ENCODE measurements at regions not wholly inside any gene's neighbourhood (a gene's known extent, or its start where the extent isn't known, plus 50 kb on each side); places are given as distances from the start of the nearest gene placed in this dataset.

DNA sequence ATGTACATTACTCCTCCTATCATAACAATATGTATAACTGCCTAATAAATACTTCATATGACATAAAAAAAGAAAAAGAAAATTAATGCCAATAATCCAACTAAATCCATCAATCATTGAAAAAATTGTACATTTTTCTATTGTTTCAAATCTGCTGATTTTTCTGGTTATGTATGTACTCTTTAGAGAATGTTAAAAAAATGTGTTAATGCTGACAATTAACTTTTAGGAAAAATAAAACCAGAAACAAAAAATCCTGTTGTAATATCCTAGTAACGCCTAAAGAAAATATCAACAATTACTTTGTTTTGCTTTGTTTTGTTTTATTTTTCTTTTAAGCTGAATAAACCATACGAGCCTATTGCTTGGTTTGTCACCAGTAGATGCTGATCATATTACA is 213.9 kb upstream of the USP25 start:
- H3K9ac ChIP-seq (ENCODE audit: low read depth, low read length, poor library complexity), result no peak overlapping the region
- no CpG with 5 or more reads among the region's 2 CpGs for WGBS, 2 donors (ENCODE audit: extremely low coverage in 2 of 2, insufficient read length in 2 of 2, insufficient replicate concordance in 1 of 2)
- no peak overlapping the region for H4K91ac ChIP-seq (ENCODE audit: low read depth, low read length, poor library complexity)
- no peak overlapping the region for H3K23ac ChIP-seq (ENCODE audit: low read depth, low read length, poor library complexity)
- H3K4me1 ChIP-seq (ENCODE audit: control insufficient read depth in 2 of 2, insufficient read depth in 1 of 2, low read depth in 1 of 2, low read length in 2 of 2), result no peaks in the 10 kb centered on the region
- H3K27me3 ChIP-seq (ENCODE audit: control insufficient read depth in 3 of 3, insufficient read depth in 3 of 3, low read depth in 1 of 3, low read length in 3 of 3), result no peaks in the 10 kb centered on the region
- H3K14ac ChIP-seq (ENCODE audit: low read length), result no peak overlapping the region
- no peak overlapping the region for H2AK5ac ChIP-seq (ENCODE audit: low read depth, low read length)
- H3K4ac ChIP-seq (ENCODE audit: low read length), result no peak overlapping the region
- H3K9me3 ChIP-seq (replicated peaks in 1 of 2; ENCODE audit: control insufficient read depth in 2 of 2, insufficient read depth in 1 of 2, low read depth in 1 of 2, low read length in 2 of 2), result no peaks in the 10 kb centered on the region
- H3K27ac ChIP-seq (replicated peaks; ENCODE audit: low read length), result no peak overlapping the region
- no peak overlapping the region for H4K8ac ChIP-seq (ENCODE audit: low read depth, low read length)
- H2BK5ac ChIP-seq (ENCODE audit: low read length), result no peak overlapping the region
- no peak overlapping the region for H3K18ac ChIP-seq (ENCODE audit: low read length)
- no peak overlapping the region for H2BK120ac ChIP-seq (ENCODE audit: low read depth, low read length)
- H3K36me3 ChIP-seq (replicated peaks in 1 of 2; ENCODE audit: control insufficient read depth in 2 of 2, insufficient read depth in 2 of 2, low read length in 2 of 2), result no peaks in the 10 kb centered on the region
- no peak overlapping the region for H3K4me2 ChIP-seq (ENCODE audit: insufficient read depth, low read length, poor library complexity, severe bottlenecking)
- no peak overlapping the region for H2BK15ac ChIP-seq (ENCODE audit: low read length)
- no peaks in the 10 kb centered on the region for H3K79me1 ChIP-seq (ENCODE audit: low read depth, low read length)
- H2AFZ ChIP-seq (ENCODE audit: low read length), result no peak overlapping the region
- DNase-seq (ENCODE audit: low spot score), result no peak
- H2BK12ac ChIP-seq (ENCODE audit: low read length), result no peak overlapping the region
- no peak overlapping the region for H3K4me3 ChIP-seq (ENCODE audit: low read length in 2 of 2)

GRCh38 chr21:15517394-15517793 is 212.4 kb upstream of the USP25 start:
- no peak overlapping the region for H3K27ac ChIP-seq (replicated peaks; ENCODE audit: low read length)
- no peak overlapping the region for H3K14ac ChIP-seq (ENCODE audit: low read length)
- H4K8ac ChIP-seq (ENCODE audit: low read depth, low read length), result no peak overlapping the region
- no peaks in the 10 kb centered on the region for H3K4me1 ChIP-seq (ENCODE audit: control insufficient read depth in 2 of 2, insufficient read depth in 1 of 2, low read depth in 1 of 2, low read length in 2 of 2)
- no peak overlapping the region for H3K23ac ChIP-seq (ENCODE audit: low read depth, low read length, poor library complexity)
- H3K4me3 ChIP-seq (ENCODE audit: low read length in 2 of 2), result no peak overlapping the region
- no peaks in the 10 kb centered on the region for H3K27me3 ChIP-seq (ENCODE audit: control insufficient read depth in 3 of 3, insufficient read depth in 3 of 3, low read depth in 1 of 3, low read length in 3 of 3)
- H2AK5ac ChIP-seq (ENCODE audit: low read depth, low read length), result no peak overlapping the region
- no peak for DNase-seq (ENCODE audit: low spot score)
- no peak overlapping the region for H2AFZ ChIP-seq (ENCODE audit: low read length)
- H3K4ac ChIP-seq (ENCODE audit: low read length), result no peak overlapping the region
- no peaks in the 10 kb centered on the region for H3K36me3 ChIP-seq (replicated peaks in 1 of 2; ENCODE audit: control insufficient read depth in 2 of 2, insufficient read depth in 2 of 2, low read length in 2 of 2)
- no peak overlapping the region for H3K18ac ChIP-seq (ENCODE audit: low read length)
- no peak overlapping the region for H2BK12ac ChIP-seq (ENCODE audit: low read length)
- H4K91ac ChIP-seq (ENCODE audit: low read depth, low read length, poor library complexity), result no peak overlapping the region
- no peak overlapping the region for H2BK120ac ChIP-seq (ENCODE audit: low read depth, low read length)
- H2BK15ac ChIP-seq (ENCODE audit: low read length), result no peak overlapping the region
- no peaks in the 10 kb centered on the region for H3K79me1 ChIP-seq (ENCODE audit: low read depth, low read length)
- H3K9ac ChIP-seq (ENCODE audit: low read depth, low read length, poor library complexity), result no peak overlapping the region
- no peak overlapping the region for H2BK5ac ChIP-seq (ENCODE audit: low read length)
- peaks cover 6 to 7% of the 10 kb centered on the region in 2 donors for H3K9me3 ChIP-seq (replicated peaks in 1 of 2; ENCODE audit: control insufficient read depth in 2 of 2, insufficient read depth in 1 of 2, low read depth in 1 of 2, low read length in 2 of 2)
- no peak overlapping the region for H3K4me2 ChIP-seq (ENCODE audit: insufficient read depth, low read length, poor library complexity, severe bottlenecking)

GRCh38 chr21:15520811-15521643 is 208.8 kb upstream of the USP25 start:
- no peak overlapping the region for H3K4me2 ChIP-seq (ENCODE audit: insufficient read depth, low read length, poor library complexity, severe bottlenecking)
- H3K36me3 ChIP-seq (replicated peaks in 1 of 2; ENCODE audit: control insufficient read depth in 2 of 2, insufficient read depth in 2 of 2, low read length in 2 of 2), result no peaks in the 10 kb centered on the region
- H3K9me3 ChIP-seq (replicated peaks in 1 of 2; ENCODE audit: control insufficient read depth in 2 of 2, insufficient read depth in 1 of 2, low read depth in 1 of 2, low read length in 2 of 2), result peaks cover 6 to 7% of the 10 kb centered on the region in 2 donors
- H2BK15ac ChIP-seq (ENCODE audit: low read length), result no peak overlapping the region
- WGBS, 2 donors (ENCODE audit: extremely low coverage in 2 of 2, insufficient read length in 2 of 2, insufficient replicate concordance in 1 of 2), result no CpG with 5 or more reads among the region's 4 CpGs
- H3K23ac ChIP-seq (ENCODE audit: low read depth, low read length, poor library complexity), result no peak overlapping the region
- H4K8ac ChIP-seq (ENCODE audit: low read depth, low read length), result no peak overlapping the region
- H3K18ac ChIP-seq (ENCODE audit: low read length), result peak overlapping the region; percentile 24
- no peaks in the 10 kb centered on the region for H3K4me1 ChIP-seq (ENCODE audit: control insufficient read depth in 2 of 2, insufficient read depth in 1 of 2, low read depth in 1 of 2, low read length in 2 of 2)
- no peak overlapping the region for H3K27ac ChIP-seq (replicated peaks; ENCODE audit: low read length)
- no peak overlapping the region for H3K4ac ChIP-seq (ENCODE audit: low read length)
- no peak overlapping the region for H2BK5ac ChIP-seq (ENCODE audit: low read length)
- no peak overlapping the region for H2BK120ac ChIP-seq (ENCODE audit: low read depth, low read length)
- H3K79me1 ChIP-seq (ENCODE audit: low read depth, low read length), result no peaks in the 10 kb centered on the region
- no peaks in the 10 kb centered on the region for H3K27me3 ChIP-seq (ENCODE audit: control insufficient read depth in 3 of 3, insufficient read depth in 3 of 3, low read depth in 1 of 3, low read length in 3 of 3)
- H3K14ac ChIP-seq (ENCODE audit: low read length), result no peak overlapping the region
- H2BK12ac ChIP-seq (ENCODE audit: low read length), result no peak overlapping the region
- no peak overlapping the region for H2AFZ ChIP-seq (ENCODE audit: low read length)
- H2AK5ac ChIP-seq (ENCODE audit: low read depth, low read length), result no peak overlapping the region
- H3K9ac ChIP-seq (ENCODE audit: low read depth, low read length, poor library complexity), result no peak overlapping the region
- H4K91ac ChIP-seq (ENCODE audit: low read depth, low read length, poor library complexity), result no peak overlapping the region
- no peak overlapping the region for H3K4me3 ChIP-seq (ENCODE audit: low read length in 2 of 2)
- no peak for DNase-seq (ENCODE audit: low spot score)

DNA sequence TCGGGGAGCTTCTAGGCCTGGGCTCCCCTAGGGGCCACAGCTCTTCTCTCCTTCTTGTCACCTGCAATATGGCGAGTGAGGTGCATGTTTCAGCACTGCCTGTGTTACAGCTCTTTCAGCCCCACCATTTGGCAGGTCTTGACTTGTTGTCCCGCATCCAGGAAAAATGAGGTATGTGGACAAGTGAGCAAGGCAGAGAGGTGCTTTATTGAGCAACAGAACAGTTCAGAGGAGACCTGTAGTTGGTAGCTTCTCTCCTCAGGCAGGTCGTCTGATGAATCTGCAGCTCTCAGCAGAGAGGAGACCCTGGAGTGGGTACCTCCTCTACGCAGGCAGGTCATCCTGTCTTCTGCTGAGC is 208.2 kb upstream of the USP25 start:
- Histone ChIP-seq H4K8ac (ENCODE audit: low read depth, low read length) (no peak overlapping the region), H4K91ac (ENCODE audit: low read depth, low read length, poor library complexity) (no peak overlapping the region), H3K4me3 (ENCODE audit: low read length in 2 of 2) (no peak overlapping the region), H3K27me3 (ENCODE audit: control insufficient read depth in 3 of 3, insufficient read depth in 3 of 3, low read depth in 1 of 3, low read length in 3 of 3) (no peaks in the 10 kb centered on the region), H3K36me3 (replicated peaks in 1 of 2; ENCODE audit: control insufficient read depth in 2 of 2, insufficient read depth in 2 of 2, low read length in 2 of 2) (no peaks in the 10 kb centered on the region), H3K79me1 (ENCODE audit: low read depth, low read length) (no peaks in the 10 kb centered on the region), H3K27ac (replicated peaks; ENCODE audit: low read length) (no peak overlapping the region), H2AFZ (ENCODE audit: low read length) (no peak overlapping the region), H2BK5ac (ENCODE audit: low read length) (no peak overlapping the region), H3K4ac (ENCODE audit: low read length) (no peak overlapping the region), H3K4me2 (ENCODE audit: insufficient read depth, low read length, poor library complexity, severe bottlenecking) (no peak overlapping the region), H3K9me3 (replicated peaks in 1 of 2; ENCODE audit: control insufficient read depth in 2 of 2, insufficient read depth in 1 of 2, low read depth in 1 of 2, low read length in 2 of 2) (peaks cover 6 to 7% of the 10 kb centered on the region in 2 donors), H2BK15ac (ENCODE audit: low read length) (no peak overlapping the region), H3K23ac (ENCODE audit: low read depth, low read length, poor library complexity) (no peak overlapping the region), H2AK5ac (ENCODE audit: low read depth, low read length) (no peak overlapping the region), H3K14ac (ENCODE audit: low read length) (no peak overlapping the region), H3K9ac (ENCODE audit: low read depth, low read length, poor library complexity) (no peak overlapping the region), H2BK12ac (ENCODE audit: low read length) (no peak overlapping the region), H3K18ac (ENCODE audit: low read length) (no peak overlapping the region), H2BK120ac (ENCODE audit: low read depth, low read length) (no peak overlapping the region), H3K4me1 (ENCODE audit: control insufficient read depth in 2 of 2, insufficient read depth in 1 of 2, low read depth in 1 of 2, low read length in 2 of 2) (no peaks in the 10 kb centered on the region)
- no peak for DNase-seq (ENCODE audit: low spot score)
- WGBS, 2 donors (ENCODE audit: extremely low coverage in 2 of 2, insufficient read length in 2 of 2, insufficient replicate concordance in 1 of 2), result no CpG with 5 or more reads among the region's 5 CpGs
